ENCODE measurements at regions not wholly inside any gene's neighbourhood (a gene's known extent, or its start where the extent isn't known, plus 50 kb on each side); places are given as distances from the start of the nearest gene placed in this dataset.

DNA sequence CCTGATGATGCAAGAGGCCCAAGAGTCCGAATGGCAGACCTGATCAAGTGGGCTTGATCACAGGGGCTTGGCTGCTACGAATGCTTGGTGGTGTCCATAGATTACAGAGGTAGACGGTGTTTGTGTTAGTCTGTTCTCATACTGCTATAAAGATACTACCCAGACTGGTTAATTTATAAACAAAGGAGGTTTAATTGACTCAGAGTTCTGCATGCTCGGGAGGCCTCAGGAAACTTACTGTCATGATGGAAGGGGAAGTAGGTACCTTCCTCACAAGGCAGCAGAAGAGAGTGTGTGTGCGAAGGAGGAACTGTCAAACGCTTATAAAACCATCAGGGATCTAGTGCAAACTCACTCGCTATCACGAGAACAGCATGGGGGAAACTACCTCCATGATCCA lies 268.9 kb upstream of the KLF6 start:
- H3K4me3 Mint-ChIP-seq: no peak overlapping the region
- WGBS (ENCODE audit: insufficient coverage): 100% methylated on average over 1 of the region's 8 CpGs
- H3K9me3 Mint-ChIP-seq: no peaks in the 10 kb centered on the region
- ATAC-seq (replicated peaks in 1 of 4) (no peak), DNase-seq (no peak)
- H3K27me3 Mint-ChIP-seq: peaks cover 0 to 2% of the 10 kb centered on the region in 2 donors
- POLR2A ChIA-PET: no interaction called here
- Histone ChIP-seq H3K4me1 (ENCODE audit: control insufficient read depth in 1 of 2, extremely low read depth in 1 of 2, insufficient read depth in 2 of 2, low read length in 2 of 2) (no peaks in the 10 kb centered on the region), H3K27me3 (replicated peaks in 1 of 2; ENCODE audit: control insufficient read depth in 2 of 2, extremely low read depth in 1 of 2, insufficient read depth in 2 of 2, low read length in 1 of 2) (no peaks in the 10 kb centered on the region), H3K9me3 (no peaks in the 10 kb centered on the region), H3K36me3 (ENCODE audit: control insufficient read depth in 2 of 2, extremely low read depth in 1 of 2, insufficient read depth in 1 of 2, low read length in 1 of 2) (no peaks in the 10 kb centered on the region), H3K4me3 (ENCODE audit: control insufficient read depth in 1 of 2, extremely low read depth in 1 of 2, low read length in 1 of 2) (no peak overlapping the region), H3K27ac (ENCODE audit: low read length) (no peak overlapping the region)
- CTCF ChIA-PET: interaction anchor here in 1 of 2 donors (0.7 kb wide), 1 partner anchor 408 kb away, joined by 3 read pairs; no protein-coding TSS in a partner anchor
- no peak overlapping the region for H3K27ac Mint-ChIP-seq
- H3K36me3 Mint-ChIP-seq: no peaks in the 10 kb centered on the region
- peaks cover 0 to 3% (median 0%) of the 10 kb centered on the region in 3 donors for H3K4me1 Mint-ChIP-seq

GRCh38 chr10:4051641-4052151 lies 266.7 kb upstream of the KLF6 start:
- no peak overlapping the region for H3K4me3 ChIP-seq (ENCODE audit: control insufficient read depth in 1 of 2, extremely low read depth in 1 of 2, low read length in 1 of 2)
- DNase-seq (no peak), ATAC-seq (replicated peaks in 1 of 4) (no peak)
- ChIA-PET CTCF (no interaction called here), POLR2A (no interaction called here)
- H3K27me3 Mint-ChIP-seq: peaks cover 0 to 4% of the 10 kb centered on the region in 2 donors
- no peak overlapping the region for H3K4me3 Mint-ChIP-seq
- no peaks in the 10 kb centered on the region for H3K9me3 Mint-ChIP-seq
- no peak overlapping the region for H3K27ac Mint-ChIP-seq
- H3K4me1 Mint-ChIP-seq: no peaks in the 10 kb centered on the region
- H3K9me3 ChIP-seq: no peaks in the 10 kb centered on the region
- H3K36me3 Mint-ChIP-seq: no peaks in the 10 kb centered on the region
- H3K27me3 ChIP-seq (replicated peaks in 1 of 2; ENCODE audit: control insufficient read depth in 2 of 2, extremely low read depth in 1 of 2, insufficient read depth in 2 of 2, low read length in 1 of 2): no peaks in the 10 kb centered on the region
- H3K4me1 ChIP-seq (ENCODE audit: control insufficient read depth in 1 of 2, extremely low read depth in 1 of 2, insufficient read depth in 2 of 2, low read length in 2 of 2): no peaks in the 10 kb centered on the region
- H3K27ac ChIP-seq (ENCODE audit: low read length): no peak overlapping the region
- WGBS (ENCODE audit: insufficient coverage): 90% methylated on average over 4 of the region's 9 CpGs
- no peaks in the 10 kb centered on the region for H3K36me3 ChIP-seq (ENCODE audit: control insufficient read depth in 2 of 2, extremely low read depth in 1 of 2, insufficient read depth in 1 of 2, low read length in 1 of 2)

- DNase-seq: no peak
- Mint-ChIP-seq H3K27me3 (peaks cover 0 to 4% of the 10 kb centered on the region in 2 donors), H3K4me3 (no peak overlapping the region), H3K9me3 (no peaks in the 10 kb centered on the region), H3K36me3 (no peaks in the 10 kb centered on the region), H3K4me1 (no peaks in the 10 kb centered on the region), H3K27ac (no peak overlapping the region)
- Histone ChIP-seq H3K36me3 (ENCODE audit: control insufficient read depth in 2 of 2, extremely low read depth in 1 of 2, insufficient read depth in 1 of 2, low read length in 1 of 2) (no peaks in the 10 kb centered on the region), H3K27ac (ENCODE audit: low read length) (no peak overlapping the region), H3K4me1 (ENCODE audit: control insufficient read depth in 1 of 2, extremely low read depth in 1 of 2, insufficient read depth in 2 of 2, low read length in 2 of 2) (no peaks in the 10 kb centered on the region), H3K4me3 (ENCODE audit: control insufficient read depth in 1 of 2, extremely low read depth in 1 of 2, low read length in 1 of 2) (no peak overlapping the region), H3K27me3 (replicated peaks in 1 of 2; ENCODE audit: control insufficient read depth in 2 of 2, extremely low read depth in 1 of 2, insufficient read depth in 2 of 2, low read length in 1 of 2) (no peaks in the 10 kb centered on the region), H3K9me3 (no peaks in the 10 kb centered on the region)
- ChIA-PET CTCF (no interaction called here), POLR2A (no interaction called here)
- WGBS (ENCODE audit: insufficient coverage): no CpG with 5 or more reads among the region's 8 CpGs
- ATAC-seq (replicated peaks in 1 of 4): no peak
Observed at GRCh38 chr10:4051011-4051640, 266.1 kb upstream of the KLF6 start.

DNA sequence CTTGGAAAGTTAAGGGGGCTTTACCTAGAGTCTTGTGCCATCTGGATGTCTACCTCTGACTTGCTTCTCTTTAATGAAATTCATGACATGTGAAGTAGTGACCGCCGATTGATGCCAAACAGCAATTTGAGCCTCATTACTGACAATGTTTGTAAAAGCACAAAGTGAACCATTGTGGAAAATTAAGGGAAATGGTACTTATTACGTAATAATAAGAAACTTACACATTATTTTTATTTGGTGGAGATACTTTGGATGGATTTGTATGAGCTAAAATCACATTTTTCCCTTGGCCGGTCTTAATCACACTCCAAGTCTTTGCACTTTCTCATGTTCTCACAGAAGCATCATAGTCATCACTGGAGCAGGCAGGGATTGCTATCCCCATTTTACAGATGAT lies 265.1 kb upstream of the KLF6 start:
- H3K27ac Mint-ChIP-seq: no peak overlapping the region
- Histone ChIP-seq H3K27me3 (replicated peaks in 1 of 2; ENCODE audit: control insufficient read depth in 2 of 2, extremely low read depth in 1 of 2, insufficient read depth in 2 of 2, low read length in 1 of 2) (no peaks in the 10 kb centered on the region), H3K9me3 (no peaks in the 10 kb centered on the region), H3K27ac (ENCODE audit: low read length) (no peak overlapping the region), H3K36me3 (ENCODE audit: control insufficient read depth in 2 of 2, extremely low read depth in 1 of 2, insufficient read depth in 1 of 2, low read length in 1 of 2) (no peaks in the 10 kb centered on the region), H3K4me1 (ENCODE audit: control insufficient read depth in 1 of 2, extremely low read depth in 1 of 2, insufficient read depth in 2 of 2, low read length in 2 of 2) (no peaks in the 10 kb centered on the region), H3K4me3 (ENCODE audit: control insufficient read depth in 1 of 2, extremely low read depth in 1 of 2, low read length in 1 of 2) (no peak overlapping the region)
- H3K9me3 Mint-ChIP-seq: no peaks in the 10 kb centered on the region
- no CpG with 5 or more reads among the region's 4 CpGs for WGBS (ENCODE audit: insufficient coverage)
- H3K4me1 Mint-ChIP-seq: no peaks in the 10 kb centered on the region
- H3K36me3 Mint-ChIP-seq: no peaks in the 10 kb centered on the region
- ATAC-seq (replicated peaks in 1 of 4) (no peak), DNase-seq (no peak)
- ChIA-PET CTCF (no interaction called here), POLR2A (no interaction called here)
- no peak overlapping the region for H3K4me3 Mint-ChIP-seq
- H3K27me3 Mint-ChIP-seq: peaks cover 0 to 4% of the 10 kb centered on the region in 2 donors

- Mint-ChIP-seq H3K9me3 (no peaks in the 10 kb centered on the region), H3K4me1 (no peaks in the 10 kb centered on the region), H3K4me3 (no peak overlapping the region), H3K27me3 (peaks cover 0 to 4% of the 10 kb centered on the region in 2 donors), H3K27ac (no peak overlapping the region), H3K36me3 (no peaks in the 10 kb centered on the region)
- WGBS (ENCODE audit: insufficient coverage): 100% methylated on average over 3 of the region's 6 CpGs
- Histone ChIP-seq H3K4me1 (ENCODE audit: control insufficient read depth in 1 of 2, extremely low read depth in 1 of 2, insufficient read depth in 2 of 2, low read length in 2 of 2) (no peaks in the 10 kb centered on the region), H3K27me3 (replicated peaks in 1 of 2; ENCODE audit: control insufficient read depth in 2 of 2, extremely low read depth in 1 of 2, insufficient read depth in 2 of 2, low read length in 1 of 2) (no peaks in the 10 kb centered on the region), H3K4me3 (ENCODE audit: control insufficient read depth in 1 of 2, extremely low read depth in 1 of 2, low read length in 1 of 2) (no peak overlapping the region), H3K27ac (ENCODE audit: low read length) (no peak overlapping the region), H3K36me3 (ENCODE audit: control insufficient read depth in 2 of 2, extremely low read depth in 1 of 2, insufficient read depth in 1 of 2, low read length in 1 of 2) (no peaks in the 10 kb centered on the region), H3K9me3 (no peaks in the 10 kb centered on the region)
- no peak for DNase-seq
- ChIA-PET POLR2A (no interaction called here), CTCF (no interaction called here)
- no peak for ATAC-seq (replicated peaks in 1 of 4)
Observed at GRCh38 chr10:4049348-4049747, 264.3 kb upstream of the KLF6 start.

- POLR2A ChIA-PET: no interaction called here
- Histone ChIP-seq H3K9me3 (no peaks in the 10 kb centered on the region), H3K4me1 (ENCODE audit: control insufficient read depth in 1 of 2, extremely low read depth in 1 of 2, insufficient read depth in 2 of 2, low read length in 2 of 2) (no peaks in the 10 kb centered on the region), H3K4me3 (ENCODE audit: control insufficient read depth in 1 of 2, extremely low read depth in 1 of 2, low read length in 1 of 2) (no peak overlapping the region), H3K27ac (ENCODE audit: low read length) (no peak overlapping the region), H3K36me3 (ENCODE audit: control insufficient read depth in 2 of 2, extremely low read depth in 1 of 2, insufficient read depth in 1 of 2, low read length in 1 of 2) (no peaks in the 10 kb centered on the region), H3K27me3 (replicated peaks in 1 of 2; ENCODE audit: control insufficient read depth in 2 of 2, extremely low read depth in 1 of 2, insufficient read depth in 2 of 2, low read length in 1 of 2) (no peaks in the 10 kb centered on the region)
- ATAC-seq (replicated peaks in 1 of 4) (no peak), DNase-seq (no peak)
- Mint-ChIP-seq H3K9me3 (no peaks in the 10 kb centered on the region), H3K27ac (no peak overlapping the region), H3K4me1 (no peaks in the 10 kb centered on the region), H3K36me3 (no peaks in the 10 kb centered on the region), H3K27me3 (peaks cover 0 to 4% of the 10 kb centered on the region in 2 donors), H3K4me3 (no peak overlapping the region)
- WGBS (ENCODE audit: insufficient coverage): no CpG with 5 or more reads among the region's 2 CpGs
- CTCF ChIA-PET: no interaction called here
Observed at GRCh38 chr10:4048236-4048864, 263.3 kb upstream of the KLF6 start.
